Activated T-cell treated with anti-CD3 and anti-CD28 coated beads, Interleukin-2, amount 50 U/mL, for 48 hours (primary cell): ENCODE measurements at regions not wholly inside any gene's neighbourhood (a gene's known extent, or its start where the extent isn't known, plus 50 kb on each side); places are given as distances from the start of the nearest gene placed in this dataset.

Source experiments
- DNase-seq, 2 experiments: peaks; one replicate each; pipeline ENCODE4 v3.0.0-alpha.2; 2020

- DNase-seq: no peak
These were observed 480.6 kb upstream of the BTBD3 start for GRCh38 chr20:11437090-11437489.

GRCh38 chr20:11437611-11438380 lies 479.9 kb upstream of the BTBD3 start:
- no peak for DNase-seq

GRCh38 chr20:11438412-11438811 lies 479.3 kb upstream of the BTBD3 start:
- no peak for DNase-seq

GRCh38 chr20:11443382-11444119 lies 474.1 kb upstream of the BTBD3 start:
- DNase-seq: no peak

DNA sequence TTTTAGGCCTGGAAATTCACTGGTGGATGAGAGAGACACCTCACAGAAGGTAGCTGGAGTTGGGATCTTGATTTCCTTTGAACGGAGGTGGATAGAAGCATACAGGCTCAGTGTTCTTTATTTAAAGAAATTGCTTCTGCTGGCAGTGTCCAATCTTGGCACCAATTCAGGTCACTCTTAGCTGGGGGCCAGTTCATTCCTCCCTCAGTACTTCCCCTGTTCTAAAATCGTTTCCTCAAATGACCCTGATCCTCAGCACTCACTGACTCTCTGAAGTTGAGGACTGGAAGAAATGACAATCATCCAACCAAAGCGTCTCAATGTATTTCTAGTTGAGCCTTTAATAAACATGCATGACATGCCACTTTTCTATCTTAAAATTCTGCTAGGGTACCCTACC lies 472.5 kb upstream of the BTBD3 start:
- DNase-seq: no peak

- DNase-seq: no peak
These were observed 471.8 kb upstream of the BTBD3 start for GRCh38 chr20:11445891-11446290.

GRCh38 chr20:11447371-11448100 lies 470.2 kb upstream of the BTBD3 start:
- no peak for DNase-seq

GRCh38 chr20:11448554-11448953 lies 469.1 kb upstream of the BTBD3 start:
- no peak for DNase-seq

DNA sequence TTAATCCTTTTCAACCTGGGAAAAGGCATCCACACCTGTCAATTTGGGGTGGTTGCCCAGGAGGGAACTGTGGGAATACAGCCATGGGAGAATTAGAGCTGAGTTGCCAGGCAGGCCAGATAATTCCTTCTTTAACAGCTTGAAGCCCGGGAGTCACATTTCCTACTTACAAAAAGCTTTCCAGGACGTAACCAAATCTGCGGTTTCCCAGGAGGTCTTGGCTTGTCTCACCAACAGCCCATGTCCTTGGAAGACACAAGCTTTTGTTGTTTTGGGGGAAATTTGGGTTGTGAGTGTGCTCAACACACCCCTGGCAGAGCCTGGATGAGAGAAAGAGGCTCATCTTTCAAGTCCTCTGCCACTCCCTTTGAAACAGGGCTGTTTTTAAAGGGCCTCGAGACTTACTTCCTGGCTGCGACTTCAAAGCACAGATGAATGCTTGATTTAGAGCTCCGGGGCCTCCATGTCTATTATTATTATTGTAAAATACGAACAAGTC lies 465.9 kb upstream of the BTBD3 start:
- DNase-seq: no peak

GRCh38 chr20:11452326-11452725 lies 465.4 kb upstream of the BTBD3 start:
- no peak for DNase-seq

DNA sequence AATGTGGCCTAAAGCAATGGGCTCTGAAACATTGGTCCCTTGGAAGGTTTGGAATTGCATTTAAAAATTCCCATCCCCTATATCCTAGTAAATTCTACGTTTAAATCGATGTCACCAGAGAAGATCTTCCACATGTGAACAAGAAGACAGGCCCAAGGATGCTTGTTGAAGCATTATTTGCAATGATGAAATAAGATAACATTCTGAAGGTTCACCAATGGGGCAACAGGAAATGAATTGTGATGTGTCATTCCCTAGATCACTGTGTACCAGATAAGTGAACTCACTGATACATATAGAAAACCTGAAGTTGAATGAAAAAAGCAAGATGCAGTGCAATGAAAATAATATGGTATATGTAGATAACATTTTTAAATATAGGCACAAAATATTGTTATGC lies 464.3 kb upstream of the BTBD3 start:
- no peak for DNase-seq

GRCh38 chr20:11454966-11455799 lies 462.5 kb upstream of the BTBD3 start:
- no peak for DNase-seq

DNA sequence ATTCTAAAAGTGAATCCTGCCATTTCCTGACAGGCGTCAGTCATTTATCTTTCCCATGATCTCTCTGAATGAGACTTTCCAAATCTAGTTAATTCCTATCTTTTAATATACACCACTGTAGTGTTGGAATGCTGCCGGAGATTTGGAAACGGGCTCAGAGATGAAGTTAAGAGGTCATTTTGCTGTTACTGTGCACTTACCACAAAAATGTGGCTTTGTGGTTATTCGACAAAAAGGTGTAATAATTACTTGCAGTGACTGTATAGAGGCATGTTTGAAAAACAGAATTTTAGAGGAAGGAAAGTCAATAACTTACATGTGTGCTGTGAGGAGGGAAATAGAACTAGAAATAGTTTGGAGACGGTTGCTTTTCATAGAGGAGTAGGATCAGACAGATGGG lies 460.2 kb upstream of the BTBD3 start:
- no peak for DNase-seq

DNA sequence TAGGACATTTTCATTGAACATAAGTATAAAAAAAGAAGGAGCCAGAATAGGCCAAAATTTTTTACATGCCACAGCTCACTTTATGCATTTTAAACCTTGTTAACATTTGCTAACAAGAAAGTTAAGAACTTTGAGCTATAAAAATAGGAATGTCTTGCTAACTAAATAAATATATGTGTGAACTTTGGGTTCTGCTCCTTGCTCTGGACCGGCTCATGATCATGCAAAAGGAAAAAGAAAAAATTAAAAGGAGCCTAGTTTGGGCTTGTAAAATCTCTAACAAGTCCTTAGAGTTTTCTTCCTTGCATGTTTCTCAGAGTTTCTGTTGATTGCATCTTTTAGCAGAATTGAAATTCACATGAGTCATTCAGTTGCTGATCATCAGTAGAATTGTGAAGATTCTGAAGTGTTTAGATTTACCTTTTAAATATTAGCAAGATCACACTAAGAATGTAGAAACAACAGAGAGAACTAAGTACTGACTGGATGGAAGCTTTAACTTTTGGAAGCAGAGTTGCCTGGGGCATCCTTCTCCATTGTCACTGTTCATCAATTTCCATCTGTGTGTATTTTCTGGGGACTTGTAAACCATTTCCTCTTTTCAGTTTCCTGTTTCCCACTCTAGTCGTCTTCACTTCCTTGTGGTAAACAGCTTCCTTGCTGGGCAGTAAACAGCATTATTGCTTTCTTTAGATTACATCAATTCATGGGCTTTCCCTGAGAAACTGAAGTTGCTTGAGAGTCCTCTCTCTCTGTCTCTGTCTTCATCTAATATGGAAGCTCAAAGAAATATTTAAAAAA lies 458.4 kb upstream of the BTBD3 start:
- no peak for DNase-seq

DNA sequence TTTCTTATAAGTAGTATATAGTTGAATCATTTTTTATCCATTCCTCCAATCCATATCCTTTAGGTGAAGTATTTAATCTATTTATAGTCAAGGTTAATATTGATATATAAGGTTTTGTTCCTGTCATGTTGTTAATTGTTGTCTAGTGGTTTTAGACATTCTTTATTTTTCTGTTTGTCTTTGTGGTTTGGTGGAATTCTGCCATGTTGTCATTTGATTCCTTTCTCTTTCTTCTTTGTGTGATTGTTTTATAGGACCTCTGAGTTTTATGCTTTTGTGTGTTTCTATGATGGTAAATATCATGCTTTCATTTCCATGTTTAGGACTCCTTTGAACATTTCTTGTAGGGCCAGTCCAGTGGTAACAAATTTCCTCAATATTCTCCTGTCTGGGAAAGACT lies 450.3 kb upstream of the BTBD3 start:
- no peak for DNase-seq

DNA sequence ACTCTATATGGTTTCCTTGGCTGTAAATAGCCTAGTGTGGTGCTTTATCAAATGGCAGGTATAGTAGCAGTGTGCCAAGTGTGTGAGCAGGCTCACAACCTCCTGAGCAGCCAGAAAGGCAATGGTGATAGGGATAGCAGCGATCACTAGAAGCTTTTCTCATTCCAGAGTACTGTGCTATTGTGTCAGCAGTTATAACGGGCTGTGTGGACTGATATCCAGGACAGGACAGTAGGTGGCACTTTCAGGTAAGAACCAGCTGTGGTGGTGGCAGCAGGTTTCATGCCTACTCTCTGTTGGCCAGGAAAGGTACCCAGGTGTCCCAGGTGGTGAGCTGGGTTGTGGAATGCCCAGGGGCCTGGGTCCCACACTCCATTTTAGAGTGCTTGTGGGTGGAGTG lies 448.8 kb upstream of the BTBD3 start:
- no peak for DNase-seq

- DNase-seq: no peak
These were observed 447.8 kb upstream of the BTBD3 start for GRCh38 chr20:11469795-11470435.

DNA sequence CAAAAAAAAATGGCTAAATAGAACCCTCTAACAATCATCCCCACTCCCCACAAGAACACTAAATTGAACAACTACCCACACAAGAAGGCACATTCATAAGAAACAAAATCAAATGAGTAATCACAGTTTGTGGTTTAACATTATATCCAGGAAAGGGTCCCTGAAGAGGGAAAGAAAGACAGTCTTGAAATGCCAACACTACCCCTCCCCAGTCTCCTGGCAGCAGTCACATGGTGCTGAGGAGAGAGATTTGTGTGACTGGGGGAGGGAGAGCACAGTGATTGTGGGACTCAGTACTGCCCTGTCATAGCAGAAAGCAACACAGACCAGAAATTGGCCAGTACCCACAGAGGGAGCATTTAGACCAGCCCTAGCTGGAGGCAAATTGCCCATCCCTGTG lies 443.7 kb upstream of the BTBD3 start:
- no peak for DNase-seq

DNA sequence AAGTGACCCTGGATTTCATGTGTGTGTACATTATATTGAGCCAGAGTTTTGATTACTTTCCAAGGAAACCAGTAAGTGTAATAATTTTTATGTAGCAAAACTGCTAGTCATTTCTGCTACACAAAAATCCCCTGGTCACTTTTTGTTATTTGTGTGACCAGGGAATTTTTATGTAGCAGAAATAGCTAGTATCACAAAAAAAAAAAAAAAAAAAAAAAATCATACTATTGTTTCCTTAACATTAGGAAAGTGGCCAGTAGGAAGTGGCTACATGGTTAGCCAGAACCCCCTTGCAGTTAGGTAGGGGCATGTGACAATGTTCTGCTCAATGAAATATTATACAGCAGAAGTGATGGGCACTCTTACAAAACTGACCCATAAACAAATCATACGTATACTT lies 434.0 kb upstream of the BTBD3 start:
- DNase-seq: no peak

DNA sequence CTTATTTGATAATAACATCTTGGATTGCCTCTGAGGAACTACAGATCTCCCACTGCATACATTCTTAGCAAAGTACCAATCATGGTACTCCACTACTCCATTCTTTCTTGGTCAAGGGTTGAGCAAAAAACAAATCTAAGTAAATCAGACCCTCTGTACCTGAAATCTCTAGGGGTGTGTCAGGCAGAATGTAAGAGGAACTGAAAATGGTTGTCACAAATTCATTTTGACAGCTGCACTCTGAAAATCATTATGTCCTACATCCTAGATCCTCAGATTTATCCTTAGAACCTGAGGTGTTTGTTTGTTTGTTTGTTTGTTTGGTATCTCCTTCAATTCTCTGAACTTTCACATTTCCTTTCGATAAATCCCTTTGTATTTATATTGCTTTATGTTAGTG lies 433.2 kb upstream of the BTBD3 start:
- no peak for DNase-seq

DNA sequence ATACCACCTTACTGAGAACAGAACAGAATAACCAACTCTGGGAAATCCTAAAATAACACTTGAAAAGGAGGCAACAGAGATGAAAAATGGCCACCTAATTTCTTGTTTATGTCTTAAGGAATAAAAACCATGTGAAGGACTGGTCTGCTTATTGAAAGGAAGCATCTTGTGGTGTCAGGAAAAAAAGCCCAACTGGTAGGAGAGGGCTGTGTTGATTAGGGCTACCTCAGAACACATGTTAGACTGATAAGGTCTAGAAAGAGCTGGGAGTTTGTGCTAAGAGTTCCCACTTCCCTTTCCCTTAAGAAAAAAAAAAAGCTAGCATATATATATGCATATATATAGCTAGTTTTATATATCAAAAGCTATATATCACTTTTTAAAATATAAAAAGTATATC lies 425.3 kb upstream of the BTBD3 start:
- DNase-seq: no peak
